ENCODE measurements at regions not wholly inside any gene's neighbourhood (a gene's known extent, or its start where the extent isn't known, plus 50 kb on each side); places are given as distances from the start of the nearest gene placed in this dataset.

DNA sequence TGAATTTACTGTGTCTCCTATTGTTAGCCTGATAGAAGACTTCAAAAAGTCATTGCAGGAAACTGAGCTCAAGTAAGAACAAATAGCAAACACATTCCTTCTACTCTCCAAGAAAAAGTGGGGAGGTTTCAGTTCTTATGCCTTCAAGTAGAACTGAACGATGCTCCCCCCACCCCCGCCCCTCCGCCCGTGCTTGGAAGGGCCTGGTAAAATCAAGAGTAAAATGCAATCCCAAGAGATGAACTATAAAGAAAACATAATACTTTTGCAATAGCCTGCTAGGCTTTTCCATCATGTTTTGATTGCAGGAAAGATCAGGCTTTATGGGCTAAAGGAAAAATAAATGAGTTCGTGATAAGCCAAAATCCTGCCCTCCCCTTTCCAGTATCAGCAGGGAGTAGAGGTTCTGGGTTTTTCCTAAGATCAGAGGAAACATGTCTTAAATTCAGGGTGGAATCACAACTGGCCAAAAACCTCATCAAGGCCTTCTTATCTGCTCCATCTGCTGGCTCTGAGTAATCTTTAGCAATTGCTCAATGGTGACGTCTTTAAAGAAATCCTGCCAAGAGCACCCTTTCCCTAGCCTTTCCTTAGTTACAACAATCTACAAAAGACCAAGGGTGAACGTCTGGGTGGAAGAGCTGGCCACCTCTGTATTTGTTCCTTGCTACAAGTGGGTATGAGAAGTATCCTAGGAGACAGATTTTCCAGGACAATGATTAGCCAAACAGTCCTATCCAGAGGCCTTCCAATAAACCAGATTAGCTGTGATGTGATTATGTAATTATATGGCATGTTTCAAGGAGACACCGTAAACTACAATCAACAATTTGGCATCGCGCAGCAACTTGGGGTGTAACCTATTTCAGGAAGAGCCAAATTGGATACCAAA is 66.3 kb upstream of the FAM9C start:
- in situ Hi-C loops (cut with MboI; ENCODE audit: low sequenced_read_pairs) = no loop called here

DNA sequence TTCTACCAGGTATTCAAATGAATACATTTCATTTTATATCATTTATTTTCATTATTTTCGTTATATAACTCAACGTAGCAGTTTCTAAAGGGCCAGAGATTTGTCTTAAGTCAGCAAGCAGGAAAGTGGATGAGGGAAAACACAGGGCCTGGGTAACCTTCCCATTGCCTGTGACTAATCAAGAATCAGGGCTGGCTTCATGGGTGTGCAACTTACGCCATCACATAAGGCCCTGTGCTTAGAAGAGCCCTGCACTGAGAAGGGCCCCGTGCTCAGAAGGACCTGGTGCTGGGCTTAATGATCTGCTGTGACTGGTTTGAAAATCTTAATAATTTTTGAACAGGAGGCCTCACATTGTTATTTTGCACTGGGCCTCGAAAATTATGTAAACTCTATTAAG is 65.4 kb upstream of the FAM9C start:
- in situ Hi-C loops (cut with MboI; ENCODE audit: low sequenced_read_pairs) = no loop called here

DNA sequence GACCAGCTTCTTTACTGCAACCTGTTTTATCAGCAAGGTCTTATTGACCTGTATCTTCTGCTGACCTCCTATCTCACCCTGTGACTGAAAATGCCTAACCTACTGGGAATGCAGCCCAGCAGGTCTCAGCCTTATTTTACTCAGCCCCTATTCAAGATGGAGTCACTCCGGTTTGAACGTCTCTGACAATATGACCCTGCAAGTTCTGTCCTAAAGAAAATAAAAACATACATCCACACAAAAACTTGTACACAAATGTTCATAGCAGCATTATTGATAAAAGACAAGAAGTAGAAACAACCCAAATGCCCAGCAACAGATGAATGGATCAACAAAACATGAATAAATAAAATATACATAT is 59.5 kb upstream of the FAM9C start:
- in situ Hi-C loops (cut with MboI; ENCODE audit: low sequenced_read_pairs) = no loop called here

DNA sequence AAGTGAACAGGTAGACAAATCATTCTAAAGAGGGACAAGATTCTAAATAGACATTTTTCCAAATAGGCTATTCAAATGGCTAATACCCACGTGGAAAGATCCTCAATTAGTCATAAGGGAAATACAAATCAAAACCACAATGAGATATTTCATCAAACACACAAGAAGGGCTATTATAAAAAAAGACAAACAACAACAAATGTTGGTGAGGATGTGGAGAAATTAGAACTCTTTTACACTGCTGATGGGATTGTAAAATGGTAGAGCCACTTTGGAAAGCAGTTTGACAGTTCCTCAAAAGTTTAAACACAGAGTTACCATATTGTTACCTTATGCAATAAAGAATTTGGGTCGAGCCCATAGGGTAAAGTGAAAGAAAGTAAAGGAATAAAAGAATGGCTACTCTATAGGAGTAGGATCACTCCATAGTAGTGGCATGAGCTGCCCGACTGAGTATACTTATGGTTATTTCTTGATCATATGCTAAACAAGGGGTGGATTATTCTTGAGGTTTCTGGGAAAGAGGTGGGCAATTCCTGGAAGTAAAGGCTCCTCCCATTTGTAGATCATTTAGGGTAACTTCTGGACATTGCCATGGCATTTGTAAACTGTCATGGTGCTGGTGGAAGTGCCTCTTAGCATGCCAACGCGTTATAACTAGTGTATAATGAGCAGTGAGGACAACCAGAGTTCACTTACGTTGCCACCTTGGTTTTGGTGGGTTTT is 58.9 kb upstream of the FAM9C start:
- in situ Hi-C loops (cut with MboI; ENCODE audit: low sequenced_read_pairs) = no loop called here

DNA sequence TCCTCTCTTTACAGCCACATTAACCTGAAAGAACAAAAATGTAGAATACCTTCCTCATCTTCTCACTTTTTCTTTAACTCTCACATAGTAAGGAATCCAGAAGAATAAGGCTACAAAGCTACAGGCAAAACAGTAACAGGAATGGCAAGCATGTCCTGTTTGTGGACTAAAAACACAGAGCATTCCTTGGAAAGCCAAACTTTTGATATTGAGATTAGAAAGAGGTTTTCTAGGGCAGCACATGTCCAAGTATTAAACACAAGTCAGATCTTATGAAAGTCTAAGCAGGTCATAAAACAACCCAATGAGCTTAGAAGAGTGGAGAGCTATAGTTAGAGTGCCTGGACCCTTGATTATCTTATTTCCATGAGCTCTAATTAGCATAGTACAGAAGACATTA is 58.2 kb upstream of the FAM9C start:
- in situ Hi-C loops (cut with MboI; ENCODE audit: low sequenced_read_pairs) = no loop called here

DNA sequence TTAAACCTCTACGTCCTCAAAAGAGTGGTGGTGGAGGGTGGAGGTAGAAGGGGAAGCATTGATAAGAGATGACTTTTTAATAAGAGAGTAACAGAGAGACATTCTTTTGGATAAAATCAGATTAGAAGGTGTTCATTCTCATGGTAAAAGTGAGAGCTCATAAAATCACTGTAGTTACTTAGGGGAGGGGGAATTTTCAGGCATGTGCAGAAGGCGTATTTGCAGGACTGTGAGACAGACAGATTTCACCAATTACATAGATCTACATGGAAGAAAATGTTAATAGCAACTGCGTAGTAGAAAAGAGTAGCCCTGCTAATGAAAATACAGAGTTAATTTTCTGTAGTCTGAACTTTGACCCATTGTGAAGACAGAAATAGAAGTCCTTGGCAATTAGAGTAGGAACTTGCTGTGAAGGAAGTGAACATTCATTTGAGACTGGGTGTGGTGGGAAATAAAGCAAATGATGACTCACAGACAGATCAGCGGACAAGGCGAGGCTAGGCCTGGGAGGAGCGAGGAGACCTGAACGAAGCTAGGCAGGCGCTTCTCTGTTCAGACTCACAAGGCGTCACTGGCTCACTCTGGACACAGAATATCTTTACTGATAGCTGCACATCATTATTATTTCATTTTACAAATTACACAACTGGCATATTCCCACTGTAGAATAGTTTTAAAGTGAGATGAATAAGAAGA is 57.2 kb upstream of the FAM9C start:
- in situ Hi-C loops (cut with MboI; ENCODE audit: low sequenced_read_pairs) = no loop called here

DNA sequence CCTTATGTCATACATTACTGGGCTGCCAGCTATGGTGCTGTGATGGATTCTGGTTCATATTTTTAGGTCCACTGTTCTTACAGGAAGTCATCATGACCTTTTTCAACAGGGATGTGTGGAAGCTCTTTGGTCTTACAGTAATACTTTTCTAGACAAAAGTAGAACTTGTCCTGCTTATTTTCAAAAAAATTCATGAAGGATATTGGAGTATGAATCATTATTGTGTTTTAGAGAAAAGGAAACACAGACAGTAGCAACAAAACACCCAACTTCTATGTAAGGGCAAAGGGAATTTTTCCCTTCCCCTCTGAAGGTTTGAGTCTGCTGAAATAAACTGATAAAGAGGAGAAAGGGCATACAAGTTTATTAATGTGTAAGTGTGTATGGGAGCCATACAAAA is 54.7 kb upstream of the FAM9C start:
- in situ Hi-C loops (cut with MboI; ENCODE audit: low sequenced_read_pairs) = loop anchor here (25.0 kb wide), 1 partner anchor 388 kb away; no protein-coding TSS in a partner anchor

DNA sequence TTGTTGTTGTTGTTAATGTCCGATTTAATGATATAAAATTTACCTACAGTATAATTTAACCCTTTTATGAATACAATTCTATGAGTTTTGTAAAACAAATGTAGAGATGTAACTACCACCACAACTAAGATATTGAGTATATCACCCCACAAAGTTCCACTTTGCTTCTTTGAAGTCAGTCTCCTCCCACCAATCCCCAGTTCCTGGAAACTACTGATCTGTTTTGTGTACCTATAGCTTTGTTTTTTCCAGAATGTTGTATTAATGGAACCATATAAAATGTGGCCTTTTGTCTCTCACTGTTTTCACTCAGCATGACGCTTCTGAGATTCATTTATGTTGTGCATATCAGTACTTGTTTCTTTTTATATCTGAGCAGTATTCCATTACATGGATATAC is 52.3 kb upstream of the FAM9C start:
- in situ Hi-C loops (cut with MboI; ENCODE audit: low sequenced_read_pairs) = loop anchor here (25.0 kb wide), 1 partner anchor 391 kb away; no protein-coding TSS in a partner anchor

DNA sequence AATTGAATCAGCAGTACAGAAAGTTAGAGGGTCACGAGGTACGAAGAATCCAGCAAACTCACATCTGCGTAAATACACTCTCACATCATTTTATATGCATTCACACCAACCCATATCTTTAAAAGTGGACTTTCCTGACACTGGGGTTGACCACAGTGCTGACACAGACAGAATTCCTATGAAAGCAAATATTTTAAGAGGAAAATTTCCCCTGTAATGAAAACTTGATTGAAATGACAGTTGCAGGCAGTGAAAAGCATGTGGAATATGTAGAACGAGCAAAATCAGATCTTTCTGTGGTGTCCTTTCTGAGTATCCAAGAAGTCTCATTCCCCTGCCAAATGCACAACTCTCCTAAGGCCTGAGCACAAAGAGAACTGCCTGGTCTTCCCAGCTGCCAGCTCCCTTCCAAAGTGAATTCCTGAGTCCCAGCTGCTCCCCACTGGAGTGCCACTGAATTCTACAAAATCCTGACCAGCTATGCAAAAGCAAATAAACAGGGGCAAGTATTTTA is 50.5 kb upstream of the FAM9C start:
- in situ Hi-C loops (cut with MboI; ENCODE audit: low sequenced_read_pairs) = loop anchor here (25.0 kb wide), 1 partner anchor 392 kb away; no protein-coding TSS in a partner anchor

DNA sequence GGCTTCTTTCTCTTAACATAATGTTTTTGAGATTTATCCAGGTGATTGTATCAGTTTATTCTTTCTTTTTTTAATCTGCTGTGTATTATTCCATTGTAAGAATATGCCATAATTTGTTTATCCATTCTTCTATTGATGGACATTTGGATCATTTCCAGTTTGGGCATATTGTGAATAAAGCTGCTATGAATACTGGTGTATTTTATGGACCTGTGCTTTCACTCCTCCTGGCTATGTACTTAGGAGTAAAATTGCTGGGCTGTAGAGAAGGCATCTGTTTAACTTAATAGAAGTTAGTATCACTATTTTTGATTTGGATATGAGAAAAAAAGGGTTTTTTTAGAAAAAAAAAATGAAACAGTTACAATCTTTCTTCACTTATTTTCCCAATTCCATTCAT is 50.0 kb upstream of the FAM9C start:
- in situ Hi-C loops (cut with MboI; ENCODE audit: low sequenced_read_pairs) = loop anchor here (25.0 kb wide), 1 partner anchor 393 kb away; no protein-coding TSS in a partner anchor
